Panc1 (cell line): ENCODE measurements at regions not wholly inside any gene's neighbourhood (a gene's known extent, or its start where the extent isn't known, plus 50 kb on each side); places are given as distances from the start of the nearest gene placed in this dataset.
"Not testable (repeated sequence)": the region's sequence is repeated elsewhere in the genome, so short reads cannot be mapped to it uniquely, and the experiment has no call there.

Source experiments
- ATAC-seq: fragments of 200-7000 bp; cut with Tn5 transposase; 2 replicates; pipeline ENCODE4 v1.9.1; 2020; ENCODE audit warnings: mild to moderate bottlenecking, moderate library complexity
- BruUV-seq: library from RNA; stranded (reverse); fragments of 400-500 nt; replicated peaks from 2 replicates; lab custom pipeline; 2021; lab: Mats Ljungman, UMichigan
- CTCF ChIA-PET: fragments of 300-600 bp; sonication (Branson Sonifier 250); formaldehyde crosslinking; loops from one replicate; lab custom pipeline; 2022; ENCODE audit warnings: antibody characterized with exemption; lab: Charles Lee
- POLR2A ChIA-PET: fragments of 300-600 bp; sonication (Branson Sonifier 250); formaldehyde crosslinking; loops from one replicate; lab custom pipeline; 2022; ENCODE audit warnings: antibody characterized with exemption; lab: Charles Lee
- DNase-seq: peaks from one replicate; pipeline ENCODE4 v3.0.0-alpha.2; 2010; ENCODE audit warnings: low read depth, low spot score
- H3K27ac ChIP-seq: 2 replicates; pipeline ENCODE4 v1.5.1; 2011; ENCODE audit warnings: mild to moderate bottlenecking, low read length, inconsistent platforms
- H3K27me3 ChIP-seq: fragments of 200-500 bp; sonication (Bioruptor generic); 2 replicates; pipeline ENCODE4 v1.6.0; 2014; ENCODE audit warnings: low read length, inconsistent platforms; ENCODE audit not compliant: control insufficient read depth, insufficient read depth
- H3K36me3 ChIP-seq: fragments of 200-500 bp; sonication (Bioruptor generic); 2 replicates; pipeline ENCODE4 v1.5.1; 2014; ENCODE audit warnings: inconsistent platforms, mild to moderate bottlenecking, low read length, moderate library complexity; ENCODE audit not compliant: control insufficient read depth, insufficient read depth
- H3K4me1 ChIP-seq: 2 replicates; pipeline ENCODE4 v1.5.1; 2011; ENCODE audit warnings: inconsistent platforms, mild to moderate bottlenecking, low read length, moderate library complexity; ENCODE audit not compliant: control insufficient read depth, insufficient read depth
- H3K4me3 ChIP-seq, 2 experiments: 2 replicates each; pipeline ENCODE4 v1.5.1; 2011 to 2012; ENCODE audit warnings: low read depth in 2 of 2, low read length in 2 of 2, mild to moderate bottlenecking in 2 of 2, inconsistent platforms in 1 of 2, moderate library complexity in 1 of 2
- H3K9me3 ChIP-seq: fragments of 200-500 bp; sonication (Bioruptor generic); 2 replicates; pipeline ENCODE4 v1.5.1; 2014; ENCODE audit warnings: low read depth, mild to moderate bottlenecking, inconsistent platforms, low read length, moderate library complexity; ENCODE audit not compliant: control insufficient read depth, insufficient read depth
- POLR2AphosphoS5 ChIP-seq: IDR thresholded peaks from 2 replicates; pipeline ENCODE4 v1.6.1; 2012; ENCODE audit warnings: mild to moderate bottlenecking, low read depth, low read length, moderate library complexity
- SIN3A ChIP-seq: IDR thresholded peaks from 2 replicates; pipeline ENCODE4 v1.6.1; 2012; ENCODE audit warnings: low read depth, mild to moderate bottlenecking, low read length, moderate library complexity, borderline replicate concordance; ENCODE audit not compliant: insufficient read depth
- TCF7L2 ChIP-seq: IDR thresholded peaks from 2 replicates; pipeline ENCODE4 v1.6.1; 2011; ENCODE audit warnings: mild to moderate bottlenecking, low read depth, low read length, inconsistent platforms
- in situ Hi-C: cut with HindIII; loops from 2 replicates; pipeline ENCODE4 v1.10.0; 2016; ENCODE audit warnings: low sequenced_read_pairs, low pct_unique_long_range_greater_than_20kb
- intact Hi-C: fragments of 100-400 bp; cut with micrococcal nuclease; formaldehyde crosslinking; loops from one replicate; pipeline ENCODE4 v1.10.0; 2022; ENCODE audit not compliant: unreplicated experiment
- TF ChIP-seq, protein P1 (sequence below): fragments of 450-650 bp; IDR thresholded peaks from 2 replicates; pipeline ENCODE4 v1.5.1; 2017; ENCODE audit warnings: mild to moderate bottlenecking
- TF ChIP-seq, protein P2 (sequence below), 2 experiments: IDR thresholded peaks; 2 replicates each; pipeline ENCODE4 v1.6.1; 2011 to 2012; ENCODE audit warnings: low read depth in 2 of 2, control low read depth in 1 of 2, low read length in 1 of 2, mild to moderate bottlenecking in 1 of 2, moderate library complexity in 1 of 2; ENCODE audit not compliant: insufficient read depth in 1 of 2

DNA sequence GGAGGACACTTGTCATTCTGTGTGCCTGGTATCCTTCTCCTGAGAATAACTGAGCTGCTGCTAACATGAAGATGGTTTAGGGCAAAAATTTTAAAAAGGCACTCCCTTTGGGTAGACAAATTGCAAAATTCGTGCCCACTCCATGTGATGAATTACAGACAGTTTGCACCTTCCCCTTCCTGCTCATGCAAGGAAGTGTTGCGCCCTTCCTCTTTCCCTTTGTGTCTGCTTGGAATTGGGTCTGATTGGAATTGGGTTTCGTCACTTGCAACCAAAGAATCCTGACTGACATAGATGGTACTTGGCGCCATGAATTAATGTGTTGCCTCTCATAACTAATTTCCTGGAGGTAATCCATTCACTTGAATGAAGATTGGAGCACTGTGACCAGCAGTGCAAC is 62.3 kb upstream of the SHLD1 start:
- no peak overlapping the region for H3K4me3 ChIP-seq
- ATAC-seq (no peak), DNase-seq (no peak)
- ChIA-PET CTCF (no interaction called here), POLR2A (no interaction called here)
- no peaks in the 10 kb centered on the region for H3K9me3 ChIP-seq
- BruUV-seq, result no TSS peak
- in situ Hi-C loops, result no loop called here
- intact Hi-C loops, result no loop called here
- H3K27ac ChIP-seq, result no peak overlapping the region
- no peaks in the 10 kb centered on the region for H3K36me3 ChIP-seq
- TF ChIP-seq, protein P1, sequence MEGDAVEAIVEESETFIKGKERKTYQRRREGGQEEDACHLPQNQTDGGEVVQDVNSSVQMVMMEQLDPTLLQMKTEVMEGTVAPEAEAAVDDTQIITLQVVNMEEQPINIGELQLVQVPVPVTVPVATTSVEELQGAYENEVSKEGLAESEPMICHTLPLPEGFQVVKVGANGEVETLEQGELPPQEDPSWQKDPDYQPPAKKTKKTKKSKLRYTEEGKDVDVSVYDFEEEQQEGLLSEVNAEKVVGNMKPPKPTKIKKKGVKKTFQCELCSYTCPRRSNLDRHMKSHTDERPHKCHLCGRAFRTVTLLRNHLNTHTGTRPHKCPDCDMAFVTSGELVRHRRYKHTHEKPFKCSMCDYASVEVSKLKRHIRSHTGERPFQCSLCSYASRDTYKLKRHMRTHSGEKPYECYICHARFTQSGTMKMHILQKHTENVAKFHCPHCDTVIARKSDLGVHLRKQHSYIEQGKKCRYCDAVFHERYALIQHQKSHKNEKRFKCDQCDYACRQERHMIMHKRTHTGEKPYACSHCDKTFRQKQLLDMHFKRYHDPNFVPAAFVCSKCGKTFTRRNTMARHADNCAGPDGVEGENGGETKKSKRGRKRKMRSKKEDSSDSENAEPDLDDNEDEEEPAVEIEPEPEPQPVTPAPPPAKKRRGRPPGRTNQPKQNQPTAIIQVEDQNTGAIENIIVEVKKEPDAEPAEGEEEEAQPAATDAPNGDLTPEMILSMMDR, result no peak
- no peak for TF ChIP-seq TCF7L2
- TF ChIP-seq SIN3A, result no peak
- TF ChIP-seq, protein P2, sequence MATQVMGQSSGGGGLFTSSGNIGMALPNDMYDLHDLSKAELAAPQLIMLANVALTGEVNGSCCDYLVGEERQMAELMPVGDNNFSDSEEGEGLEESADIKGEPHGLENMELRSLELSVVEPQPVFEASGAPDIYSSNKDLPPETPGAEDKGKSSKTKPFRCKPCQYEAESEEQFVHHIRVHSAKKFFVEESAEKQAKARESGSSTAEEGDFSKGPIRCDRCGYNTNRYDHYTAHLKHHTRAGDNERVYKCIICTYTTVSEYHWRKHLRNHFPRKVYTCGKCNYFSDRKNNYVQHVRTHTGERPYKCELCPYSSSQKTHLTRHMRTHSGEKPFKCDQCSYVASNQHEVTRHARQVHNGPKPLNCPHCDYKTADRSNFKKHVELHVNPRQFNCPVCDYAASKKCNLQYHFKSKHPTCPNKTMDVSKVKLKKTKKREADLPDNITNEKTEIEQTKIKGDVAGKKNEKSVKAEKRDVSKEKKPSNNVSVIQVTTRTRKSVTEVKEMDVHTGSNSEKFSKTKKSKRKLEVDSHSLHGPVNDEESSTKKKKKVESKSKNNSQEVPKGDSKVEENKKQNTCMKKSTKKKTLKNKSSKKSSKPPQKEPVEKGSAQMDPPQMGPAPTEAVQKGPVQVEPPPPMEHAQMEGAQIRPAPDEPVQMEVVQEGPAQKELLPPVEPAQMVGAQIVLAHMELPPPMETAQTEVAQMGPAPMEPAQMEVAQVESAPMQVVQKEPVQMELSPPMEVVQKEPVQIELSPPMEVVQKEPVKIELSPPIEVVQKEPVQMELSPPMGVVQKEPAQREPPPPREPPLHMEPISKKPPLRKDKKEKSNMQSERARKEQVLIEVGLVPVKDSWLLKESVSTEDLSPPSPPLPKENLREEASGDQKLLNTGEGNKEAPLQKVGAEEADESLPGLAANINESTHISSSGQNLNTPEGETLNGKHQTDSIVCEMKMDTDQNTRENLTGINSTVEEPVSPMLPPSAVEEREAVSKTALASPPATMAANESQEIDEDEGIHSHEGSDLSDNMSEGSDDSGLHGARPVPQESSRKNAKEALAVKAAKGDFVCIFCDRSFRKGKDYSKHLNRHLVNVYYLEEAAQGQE (IDR thresholded peaks at IDR 0.05; ENCODE audit: insufficient read depth in 1 of 2, low read depth in 2 of 2, low read length in 1 of 2), result no peak
- no peak for TF ChIP-seq POLR2AphosphoS5
- H3K4me1 ChIP-seq, result no peaks in the 10 kb centered on the region
- no peaks in the 10 kb centered on the region for H3K27me3 ChIP-seq

DNA sequence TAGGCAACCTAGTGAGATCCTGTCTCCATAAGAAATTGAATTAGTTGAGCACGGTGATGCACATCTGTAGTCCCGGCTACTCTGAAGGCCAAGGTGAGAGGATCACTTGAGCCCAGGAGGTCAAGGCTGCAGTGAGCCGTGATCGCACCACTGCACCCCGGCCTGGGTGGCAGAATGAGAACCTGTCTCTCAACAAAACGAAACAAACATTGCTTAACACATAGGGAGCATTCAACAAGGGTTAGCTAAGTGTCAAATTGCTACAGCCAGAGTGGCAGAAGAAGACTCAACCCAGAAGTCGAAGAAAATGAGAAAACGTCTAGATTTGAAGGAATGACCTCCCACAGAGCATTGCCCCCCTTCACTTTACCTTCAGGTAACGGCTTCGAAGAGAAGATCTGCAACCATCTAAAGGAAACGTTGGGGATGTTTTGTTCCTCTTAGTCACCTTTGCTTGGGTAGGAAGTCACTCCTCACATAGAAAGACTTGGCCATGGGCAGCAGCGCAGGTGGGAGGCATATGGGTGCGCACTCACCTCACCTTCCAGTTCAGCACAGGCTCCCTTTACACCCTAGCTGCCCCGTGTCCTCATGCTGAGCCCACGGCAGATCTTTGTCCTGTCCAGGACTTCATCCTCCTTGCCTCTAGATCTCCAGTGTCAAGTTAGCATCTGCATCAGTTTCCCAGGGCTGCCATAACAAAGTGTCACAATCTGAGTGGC is 63.7 kb upstream of the SHLD1 start:
- DNase-seq, result no peak
- Histone ChIP-seq H3K4me3 (no peak overlapping the region), H3K36me3 (no peaks in the 10 kb centered on the region), H3K27me3 (no peaks in the 10 kb centered on the region), H3K4me1 (no peaks in the 10 kb centered on the region), H3K27ac (no peak overlapping the region), H3K9me3 (no peaks in the 10 kb centered on the region)
- CTCF ChIA-PET, result no interaction called here
- intact Hi-C loops, result no loop called here
- no peak for TF ChIP-seq SIN3A
- TF ChIP-seq TCF7L2, result no peak
- TF ChIP-seq, protein P1, result no peak
- TF ChIP-seq, protein P2 (IDR thresholded peaks at IDR 0.05; ENCODE audit: insufficient read depth in 1 of 2, low read depth in 2 of 2, low read length in 1 of 2), result no peak
- TF ChIP-seq POLR2AphosphoS5, result no peak
- no peak for ATAC-seq
- POLR2A ChIA-PET, result no interaction called here
- BruUV-seq, result no TSS peak
- in situ Hi-C loops, result no loop called here

DNA sequence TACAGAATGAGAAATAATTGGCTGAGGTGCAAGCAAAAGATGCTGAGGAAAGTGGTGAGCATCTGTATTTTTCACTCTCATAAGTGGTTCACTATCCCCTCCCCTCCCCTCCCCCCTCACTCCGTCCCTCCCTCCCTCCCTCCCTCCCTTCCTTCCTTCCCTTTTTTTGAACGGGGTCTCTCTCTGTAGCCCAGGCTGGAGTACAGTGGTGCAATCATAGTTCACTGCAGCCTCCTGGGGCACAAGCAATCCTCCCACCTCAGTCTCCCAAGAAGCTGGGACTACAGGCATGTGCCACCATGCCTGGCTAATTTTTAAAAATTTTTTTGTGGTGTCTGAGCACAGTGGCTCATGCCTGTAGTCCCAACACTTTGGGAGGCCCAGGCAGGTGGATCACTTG is 67.6 kb upstream of the SHLD1 start:
- H3K4me3 ChIP-seq, CTCF ChIA-PET, BruUV-seq, H3K9me3 ChIP-seq, H3K4me1 ChIP-seq, H3K27ac ChIP-seq, intact Hi-C loops, ATAC-seq, DNase-seq, H3K27me3 ChIP-seq, in situ Hi-C loops, H3K36me3 ChIP-seq: not testable (repeated sequence)
- POLR2A ChIA-PET, result interaction anchor here (0.6 kb wide), 1 partner anchor 683 kb away, joined by 3 read pairs; no protein-coding TSS in a partner anchor
